OCI-LY1 (cell line): ENCODE measurements at regions not wholly inside any gene's neighbourhood (a gene's known extent, or its start where the extent isn't known, plus 50 kb on each side); places are given as distances from the start of the nearest gene placed in this dataset.

Experiments used
- H2AFZ ChIP-seq: fragments of 200-600 bp; sonication (generic), shearing (Covaris generic); 2 replicates; pipeline ENCODE4 v1.6.0; 2014; ENCODE audit warnings: antibody characterized with exemption, mild to moderate bottlenecking, low read length
- H3F3A ChIP-seq: fragments of 200-600 bp; sonication (generic), shearing (Covaris generic); 2 replicates; pipeline ENCODE4 v1.6.0; 2014; ENCODE audit warnings: mild to moderate bottlenecking, antibody characterized with exemption, low read length, moderate library complexity; ENCODE audit not compliant: insufficient read depth
- H3K27ac ChIP-seq: fragments of 200-600 bp; sonication (generic); 2 replicates; pipeline ENCODE4 v1.5.1; 2014; ENCODE audit warnings: low read length, mixed run types, mild to moderate bottlenecking, low read depth; ENCODE audit not compliant: poor library complexity, severe bottlenecking
- H3K27me3 ChIP-seq: fragments of 200-600 bp; sonication (generic); 2 replicates; pipeline ENCODE4 v1.6.0; 2014; ENCODE audit warnings: antibody characterized with exemption, mild to moderate bottlenecking, low read length, moderate library complexity; ENCODE audit not compliant: insufficient read depth
- H3K36me3 ChIP-seq: fragments of 200-600 bp; sonication (generic); 2 replicates; pipeline ENCODE4 v1.6.1; 2014; ENCODE audit warnings: mild to moderate bottlenecking, antibody characterized with exemption, low read length, moderate library complexity, mixed read lengths; ENCODE audit not compliant: insufficient read depth
- H3K4me1 ChIP-seq: fragments of 200-600 bp; sonication (generic); 2 replicates; pipeline ENCODE4 v1.5.1; 2014; ENCODE audit warnings: mild to moderate bottlenecking, low read length, moderate library complexity; ENCODE audit not compliant: insufficient read depth, severe bottlenecking
- H3K4me2 ChIP-seq: fragments of 200-600 bp; sonication (generic), shearing (Covaris generic); 2 replicates; pipeline ENCODE4 v1.6.1; 2014; ENCODE audit warnings: low read length
- H3K4me3 ChIP-seq: fragments of 200-600 bp; sonication (generic); 2 replicates; pipeline ENCODE4 v1.5.1; 2014; ENCODE audit warnings: low read length, low read depth, mild to moderate bottlenecking, mixed read lengths; ENCODE audit not compliant: poor library complexity, severe bottlenecking
- H3K79me2 ChIP-seq: fragments of 200-600 bp; shearing (Covaris generic); 2 replicates; pipeline ENCODE4 v1.6.1; 2016; ENCODE audit warnings: mixed run types, low read length, mixed read lengths; ENCODE audit not compliant: insufficient read depth
- H3K9ac ChIP-seq: fragments of 200-600 bp; sonication (generic), shearing (Covaris generic); 2 replicates; pipeline ENCODE4 v1.6.1; 2014; ENCODE audit warnings: mild to moderate bottlenecking, low read length, mixed read lengths
- H3K9me2 ChIP-seq: fragments of 200-600 bp; sonication (generic), shearing (Covaris generic); 2 replicates; pipeline ENCODE4 v1.6.1; 2014; ENCODE audit warnings: low read depth, mild to moderate bottlenecking, low read length, mixed read lengths
- H3K9me3 ChIP-seq: fragments of 200-600 bp; shearing (Covaris generic); 2 replicates; pipeline ENCODE4 v1.6.1; 2014; ENCODE audit warnings: low read length, mixed read lengths
- H4K20me1 ChIP-seq: fragments of 200-600 bp; sonication (generic), shearing (Covaris generic); 2 replicates; pipeline ENCODE4 v1.6.0; 2016; ENCODE audit warnings: mild to moderate bottlenecking, low read length; ENCODE audit not compliant: insufficient read depth
- CTCF ChIP-seq: fragments of 200-600 bp; sonication (generic), shearing (Covaris generic); IDR thresholded peaks from 2 replicates; pipeline ENCODE4 v1.5.1; 2017; ENCODE audit warnings: mild to moderate bottlenecking, antibody characterized with exemption, low read length, moderate library complexity, mixed read lengths
- EZH2 ChIP-seq: fragments of 200-600 bp; sonication (generic), shearing (Covaris generic); IDR thresholded peaks from 2 replicates; pipeline ENCODE4 v1.8.0; 2017; ENCODE audit warnings: borderline replicate concordance, mixed run types, mild to moderate bottlenecking, antibody characterized with exemption, low read length, moderate library complexity, mixed read lengths

- no peak overlapping the region for H3K4me2 ChIP-seq
- no peaks in the 10 kb centered on the region for H3K4me1 ChIP-seq
- no peak overlapping the region for H3K9ac ChIP-seq
- H3K9me2 ChIP-seq = no peaks in the 10 kb centered on the region
- no peaks in the 10 kb centered on the region for H3K27me3 ChIP-seq
- H3K79me2 ChIP-seq = no peaks in the 10 kb centered on the region
- no peaks in the 10 kb centered on the region for H3K36me3 ChIP-seq
- H3K4me3 ChIP-seq = no peak overlapping the region
- no peaks in the 10 kb centered on the region for H3F3A ChIP-seq
- no peak overlapping the region for H2AFZ ChIP-seq
- no peak for TF ChIP-seq CTCF
- TF ChIP-seq EZH2 = no peak
- H3K9me3 ChIP-seq = no peaks in the 10 kb centered on the region
- no peak overlapping the region for H3K27ac ChIP-seq
- H4K20me1 ChIP-seq = no peaks in the 10 kb centered on the region
Measured at GRCh38 chrX:65910899-65911298, 129.0 kb downstream of the VSIG4 start.

GRCh38 chrX:65903750-65904149 is 136.1 kb downstream of the VSIG4 start:
- Histone ChIP-seq H3K9ac (no peak overlapping the region), H3K27me3 (no peaks in the 10 kb centered on the region), H3K9me3 (no peaks in the 10 kb centered on the region), H3K4me3 (no peak overlapping the region), H3K36me3 (no peaks in the 10 kb centered on the region), H4K20me1 (no peaks in the 10 kb centered on the region), H3F3A (no peaks in the 10 kb centered on the region), H3K4me1 (no peaks in the 10 kb centered on the region), H3K79me2 (no peaks in the 10 kb centered on the region), H3K4me2 (no peak overlapping the region), H3K9me2 (no peaks in the 10 kb centered on the region), H2AFZ (no peak overlapping the region), H3K27ac (no peak overlapping the region)
- no peak for TF ChIP-seq CTCF
- TF ChIP-seq EZH2 = no peak

GRCh38 chrX:65902011-65902410 is 137.9 kb downstream of the VSIG4 start:
- Histone ChIP-seq H3K36me3 (no peaks in the 10 kb centered on the region), H3K9me3 (no peaks in the 10 kb centered on the region), H3K4me2 (no peak overlapping the region), H3K9ac (no peak overlapping the region), H3K79me2 (no peaks in the 10 kb centered on the region), H3F3A (no peaks in the 10 kb centered on the region), H3K9me2 (no peaks in the 10 kb centered on the region), H3K27ac (no peak overlapping the region), H3K27me3 (no peaks in the 10 kb centered on the region), H2AFZ (no peak overlapping the region), H3K4me1 (no peaks in the 10 kb centered on the region), H4K20me1 (no peaks in the 10 kb centered on the region), H3K4me3 (no peak overlapping the region)
- TF ChIP-seq EZH2 (no peak), CTCF (no peak)
